IMR-90 (cell line): ENCODE measurements at regions not wholly inside any gene's neighbourhood (a gene's known extent, or its start where the extent isn't known, plus 50 kb on each side); places are given as distances from the start of the nearest gene placed in this dataset.

Experiments
- FOS ChIP-seq: fragments of 150-350 bp; IDR thresholded peaks from 2 replicates; pipeline ENCODE4 v1.6.1; 2016; ENCODE audit warnings: low read depth, low read length
- MAFK ChIP-seq: IDR thresholded peaks from 2 replicates; pipeline ENCODE4 v1.6.1; 2012; ENCODE audit warnings: low read depth, low read length, improper control_type of control experiment
- MAZ ChIP-seq: IDR thresholded peaks from 2 replicates; pipeline ENCODE4 v1.6.1; 2012; ENCODE audit warnings: low read depth, mild to moderate bottlenecking, low read length, improper control_type of control experiment, moderate library complexity, borderline replicate concordance
- MXI1 ChIP-seq: IDR thresholded peaks from 2 replicates; pipeline ENCODE4 v1.6.1; 2012; ENCODE audit warnings: low read depth, mild to moderate bottlenecking, low read length, moderate library complexity, borderline replicate concordance
- POLR2A ChIP-seq: IDR thresholded peaks from 2 replicates; pipeline ENCODE4 v1.6.1; 2012; ENCODE audit warnings: mild to moderate bottlenecking, low read depth, low read length
- RAD21 ChIP-seq: IDR thresholded peaks from 2 replicates; pipeline ENCODE4 v1.6.1; 2012; ENCODE audit warnings: low read length, improper control_type of control experiment
- SMC3 ChIP-seq: fragments of 150-350 bp; IDR thresholded peaks from 2 replicates; pipeline ENCODE4 v1.6.1; 2016; ENCODE audit warnings: low read depth, mild to moderate bottlenecking, antibody characterized with exemption, low read length, moderate library complexity
- TF ChIP-seq, protein P1 (sequence below): conservative IDR thresholded peaks from 2 replicates; pipeline ENCODE4 v1.5.1; 2012; ENCODE audit warnings: mild to moderate bottlenecking, low read depth, low read length, improper control_type of control experiment
- TF ChIP-seq, protein P2 (sequence below): fragments of 150-350 bp; IDR thresholded peaks from 2 replicates; pipeline ENCODE4 v1.6.1; 2016; ENCODE audit warnings: low read depth, mild to moderate bottlenecking, low read length, moderate library complexity, borderline replicate concordance
- TF ChIP-seq, protein P3 (sequence below): fragments of 150-350 bp; IDR thresholded peaks from 2 replicates; pipeline ENCODE4 v1.6.1; 2017; ENCODE audit warnings: mild to moderate bottlenecking, antibody characterized with exemption, low read length, low read depth

DNA sequence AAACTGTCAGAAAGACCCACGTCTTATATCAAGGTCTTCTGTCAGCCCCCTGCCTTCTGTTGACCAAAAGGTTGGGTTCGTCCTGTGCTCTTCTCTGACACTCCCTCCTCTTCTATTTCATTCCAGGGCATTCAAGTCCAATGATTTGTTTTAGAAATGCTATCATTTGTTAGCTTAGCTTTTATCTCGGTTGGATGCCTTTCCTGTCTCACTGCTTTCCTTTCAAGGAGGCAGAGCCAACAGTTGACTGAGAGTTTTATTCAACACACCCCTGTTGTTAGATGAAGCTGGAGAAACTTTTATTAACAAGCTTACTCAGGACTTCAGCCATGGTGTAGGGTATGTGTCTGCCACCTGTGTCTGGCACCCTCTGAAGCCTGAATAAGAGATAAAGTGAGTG is 112.0 kb upstream of the SLC7A14 start:
- TF ChIP-seq POLR2A, result no peak
- TF ChIP-seq, protein P1, sequence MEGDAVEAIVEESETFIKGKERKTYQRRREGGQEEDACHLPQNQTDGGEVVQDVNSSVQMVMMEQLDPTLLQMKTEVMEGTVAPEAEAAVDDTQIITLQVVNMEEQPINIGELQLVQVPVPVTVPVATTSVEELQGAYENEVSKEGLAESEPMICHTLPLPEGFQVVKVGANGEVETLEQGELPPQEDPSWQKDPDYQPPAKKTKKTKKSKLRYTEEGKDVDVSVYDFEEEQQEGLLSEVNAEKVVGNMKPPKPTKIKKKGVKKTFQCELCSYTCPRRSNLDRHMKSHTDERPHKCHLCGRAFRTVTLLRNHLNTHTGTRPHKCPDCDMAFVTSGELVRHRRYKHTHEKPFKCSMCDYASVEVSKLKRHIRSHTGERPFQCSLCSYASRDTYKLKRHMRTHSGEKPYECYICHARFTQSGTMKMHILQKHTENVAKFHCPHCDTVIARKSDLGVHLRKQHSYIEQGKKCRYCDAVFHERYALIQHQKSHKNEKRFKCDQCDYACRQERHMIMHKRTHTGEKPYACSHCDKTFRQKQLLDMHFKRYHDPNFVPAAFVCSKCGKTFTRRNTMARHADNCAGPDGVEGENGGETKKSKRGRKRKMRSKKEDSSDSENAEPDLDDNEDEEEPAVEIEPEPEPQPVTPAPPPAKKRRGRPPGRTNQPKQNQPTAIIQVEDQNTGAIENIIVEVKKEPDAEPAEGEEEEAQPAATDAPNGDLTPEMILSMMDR, result no peak
- TF ChIP-seq SMC3, result no peak
- TF ChIP-seq MAZ, result no peak
- TF ChIP-seq MAFK, result no peak
- TF ChIP-seq FOS, result no peak
- TF ChIP-seq, protein P2, sequence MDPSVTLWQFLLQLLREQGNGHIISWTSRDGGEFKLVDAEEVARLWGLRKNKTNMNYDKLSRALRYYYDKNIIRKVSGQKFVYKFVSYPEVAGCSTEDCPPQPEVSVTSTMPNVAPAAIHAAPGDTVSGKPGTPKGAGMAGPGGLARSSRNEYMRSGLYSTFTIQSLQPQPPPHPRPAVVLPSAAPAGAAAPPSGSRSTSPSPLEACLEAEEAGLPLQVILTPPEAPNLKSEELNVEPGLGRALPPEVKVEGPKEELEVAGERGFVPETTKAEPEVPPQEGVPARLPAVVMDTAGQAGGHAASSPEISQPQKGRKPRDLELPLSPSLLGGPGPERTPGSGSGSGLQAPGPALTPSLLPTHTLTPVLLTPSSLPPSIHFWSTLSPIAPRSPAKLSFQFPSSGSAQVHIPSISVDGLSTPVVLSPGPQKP, result no peak
- TF ChIP-seq, protein P3, sequence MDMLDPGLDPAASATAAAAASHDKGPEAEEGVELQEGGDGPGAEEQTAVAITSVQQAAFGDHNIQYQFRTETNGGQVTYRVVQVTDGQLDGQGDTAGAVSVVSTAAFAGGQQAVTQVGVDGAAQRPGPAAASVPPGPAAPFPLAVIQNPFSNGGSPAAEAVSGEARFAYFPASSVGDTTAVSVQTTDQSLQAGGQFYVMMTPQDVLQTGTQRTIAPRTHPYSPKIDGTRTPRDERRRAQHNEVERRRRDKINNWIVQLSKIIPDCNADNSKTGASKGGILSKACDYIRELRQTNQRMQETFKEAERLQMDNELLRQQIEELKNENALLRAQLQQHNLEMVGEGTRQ, result no peak
- no peak for TF ChIP-seq RAD21
- TF ChIP-seq MXI1, result no peak
